B cell (primary cell): ENCODE measurements at regions not wholly inside any gene's neighbourhood (a gene's known extent, or its start where the extent isn't known, plus 50 kb on each side); places are given as distances from the start of the nearest gene placed in this dataset.

Experiments
- EZH2 ChIP-seq: IDR thresholded peaks from 2 replicates; pipeline ENCODE4 v1.6.1; 2012; ENCODE audit warnings: borderline replicate concordance, low read depth, mild to moderate bottlenecking, moderate library complexity, low read length; ENCODE audit not compliant: insufficient read depth, poor library complexity, severe bottlenecking
- TF ChIP-seq, protein P1 (sequence below): fragments of 200-600 bp; IDR thresholded peaks from one replicate; pipeline ENCODE4 v1.8.0; 2022; ENCODE audit warnings: antibody characterized with exemption, mild to moderate bottlenecking

DNA sequence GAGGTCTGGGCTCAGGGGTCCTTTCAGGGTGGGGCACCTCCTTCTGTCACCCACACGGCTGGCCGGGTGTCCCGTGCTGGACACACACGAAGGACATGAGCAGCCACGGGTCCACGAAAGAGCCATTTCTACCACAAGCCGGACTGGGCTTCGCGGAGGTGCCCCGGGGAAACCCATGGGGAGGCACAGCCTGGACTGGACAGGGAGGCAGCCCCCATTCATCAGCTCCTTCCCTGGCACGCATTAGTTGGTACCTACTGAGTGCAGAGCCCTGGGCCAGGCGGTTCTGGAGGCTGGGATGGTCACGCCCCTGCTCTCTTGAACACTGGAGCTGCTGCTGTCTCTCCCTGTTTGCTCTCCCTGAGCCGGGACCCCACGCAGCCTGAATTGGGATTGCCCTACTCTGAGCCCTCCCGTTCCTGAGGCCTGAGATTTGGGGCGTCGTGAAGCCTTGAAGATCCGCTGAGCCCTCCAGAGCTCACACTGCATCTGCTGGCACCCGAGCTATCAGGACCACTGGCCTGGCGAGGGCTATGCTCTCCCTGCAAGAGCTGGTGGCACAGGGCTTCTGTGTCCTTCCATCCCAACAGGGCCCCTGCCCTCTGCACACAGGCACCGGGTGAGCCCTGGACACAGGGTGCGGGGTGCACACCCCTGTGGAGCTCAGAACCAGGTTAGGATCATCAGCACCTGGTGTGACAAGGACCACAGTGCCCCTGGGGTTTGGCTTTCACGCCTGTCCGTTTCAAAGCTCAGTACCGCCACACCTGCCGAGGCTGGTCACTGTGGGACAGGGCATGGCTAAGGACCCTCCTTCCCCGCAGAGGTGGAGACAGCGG is 84.6 kb downstream of the MYEOV start:
- TF ChIP-seq, protein P1, sequence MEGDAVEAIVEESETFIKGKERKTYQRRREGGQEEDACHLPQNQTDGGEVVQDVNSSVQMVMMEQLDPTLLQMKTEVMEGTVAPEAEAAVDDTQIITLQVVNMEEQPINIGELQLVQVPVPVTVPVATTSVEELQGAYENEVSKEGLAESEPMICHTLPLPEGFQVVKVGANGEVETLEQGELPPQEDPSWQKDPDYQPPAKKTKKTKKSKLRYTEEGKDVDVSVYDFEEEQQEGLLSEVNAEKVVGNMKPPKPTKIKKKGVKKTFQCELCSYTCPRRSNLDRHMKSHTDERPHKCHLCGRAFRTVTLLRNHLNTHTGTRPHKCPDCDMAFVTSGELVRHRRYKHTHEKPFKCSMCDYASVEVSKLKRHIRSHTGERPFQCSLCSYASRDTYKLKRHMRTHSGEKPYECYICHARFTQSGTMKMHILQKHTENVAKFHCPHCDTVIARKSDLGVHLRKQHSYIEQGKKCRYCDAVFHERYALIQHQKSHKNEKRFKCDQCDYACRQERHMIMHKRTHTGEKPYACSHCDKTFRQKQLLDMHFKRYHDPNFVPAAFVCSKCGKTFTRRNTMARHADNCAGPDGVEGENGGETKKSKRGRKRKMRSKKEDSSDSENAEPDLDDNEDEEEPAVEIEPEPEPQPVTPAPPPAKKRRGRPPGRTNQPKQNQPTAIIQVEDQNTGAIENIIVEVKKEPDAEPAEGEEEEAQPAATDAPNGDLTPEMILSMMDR, result no peak
- TF ChIP-seq EZH2, result no peak
